Prostate gland (tissue), 2 donors: ENCODE measurements at regions not wholly inside any gene's neighbourhood (a gene's known extent, or its start where the extent isn't known, plus 50 kb on each side); places are given as distances from the start of the nearest gene placed in this dataset.

ENCODE experiments used
- POLR2A ChIP-seq: fragments of 450-650 bp; IDR thresholded peaks from one replicate; pipeline ENCODE4 v1.6.1; 2016; ENCODE audit warnings: antibody characterized with exemption, mild to moderate bottlenecking
- POLR2AphosphoS5 ChIP-seq: sonication (generic); formaldehyde crosslinking; IDR thresholded peaks from one replicate; pipeline ENCODE4 v1.6.1; 2017; ENCODE audit warnings: antibody characterized with exemption
- TF ChIP-seq, protein P1 (sequence below), 4 experiments: fragments of 200-600 bp in 2 of 4; fragments of 450-650 bp in 2 of 4; sonication (generic) in 2 of 4; IDR thresholded peaks; 1 replicate in 3 of 4; 2 replicates in 1 of 4; pipeline ENCODE4 v1.5.1; 2016 to 2019; ENCODE audit warnings: antibody characterized with exemption in 4 of 4, mild to moderate bottlenecking in 2 of 4, moderate library complexity in 2 of 4

DNA sequence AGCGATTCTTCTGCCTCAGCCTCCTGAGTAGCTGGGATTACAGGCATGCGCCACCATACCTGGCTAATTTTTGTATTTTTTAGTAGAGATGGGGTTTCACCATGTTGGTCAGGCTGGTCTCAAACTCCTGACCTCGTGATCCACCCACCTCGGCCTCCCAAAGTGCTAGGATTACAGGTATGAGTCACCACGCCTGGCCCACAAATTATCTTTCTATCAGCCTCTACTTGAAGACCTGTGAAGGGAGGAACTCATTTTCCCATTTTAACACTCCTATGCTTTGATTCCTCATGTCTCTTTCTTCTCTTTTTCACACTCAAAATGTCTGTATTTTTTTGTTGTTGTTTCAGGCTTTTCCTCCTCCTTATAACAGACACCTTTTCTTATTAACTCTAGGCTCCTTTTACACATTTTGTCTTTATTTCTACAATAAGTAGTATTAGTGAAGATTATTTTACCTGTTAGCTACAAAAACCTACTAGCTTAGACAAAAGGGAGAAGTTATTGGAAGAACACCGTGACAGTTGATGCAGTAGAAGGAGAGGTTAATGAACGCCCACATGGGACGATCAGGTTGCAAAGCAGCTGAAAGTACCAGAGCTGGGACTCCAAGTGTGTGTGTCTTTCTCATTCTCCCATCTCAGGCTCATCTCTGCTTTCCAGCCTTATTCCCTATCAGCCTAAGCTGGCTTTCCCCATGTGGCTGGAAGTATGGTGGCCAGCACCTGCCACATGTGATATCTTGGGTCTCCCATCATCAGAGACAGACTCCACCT is 97.6 kb upstream of the AGAP1 start:
- TF ChIP-seq POLR2A = no peak
- TF ChIP-seq, protein P1, sequence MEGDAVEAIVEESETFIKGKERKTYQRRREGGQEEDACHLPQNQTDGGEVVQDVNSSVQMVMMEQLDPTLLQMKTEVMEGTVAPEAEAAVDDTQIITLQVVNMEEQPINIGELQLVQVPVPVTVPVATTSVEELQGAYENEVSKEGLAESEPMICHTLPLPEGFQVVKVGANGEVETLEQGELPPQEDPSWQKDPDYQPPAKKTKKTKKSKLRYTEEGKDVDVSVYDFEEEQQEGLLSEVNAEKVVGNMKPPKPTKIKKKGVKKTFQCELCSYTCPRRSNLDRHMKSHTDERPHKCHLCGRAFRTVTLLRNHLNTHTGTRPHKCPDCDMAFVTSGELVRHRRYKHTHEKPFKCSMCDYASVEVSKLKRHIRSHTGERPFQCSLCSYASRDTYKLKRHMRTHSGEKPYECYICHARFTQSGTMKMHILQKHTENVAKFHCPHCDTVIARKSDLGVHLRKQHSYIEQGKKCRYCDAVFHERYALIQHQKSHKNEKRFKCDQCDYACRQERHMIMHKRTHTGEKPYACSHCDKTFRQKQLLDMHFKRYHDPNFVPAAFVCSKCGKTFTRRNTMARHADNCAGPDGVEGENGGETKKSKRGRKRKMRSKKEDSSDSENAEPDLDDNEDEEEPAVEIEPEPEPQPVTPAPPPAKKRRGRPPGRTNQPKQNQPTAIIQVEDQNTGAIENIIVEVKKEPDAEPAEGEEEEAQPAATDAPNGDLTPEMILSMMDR (IDR thresholded peaks at IDR 0.05) = no peak
- no peak for TF ChIP-seq POLR2AphosphoS5
